Mammary epithelial cell (primary cell): ENCODE measurements at regions not wholly inside any gene's neighbourhood (a gene's known extent, or its start where the extent isn't known, plus 50 kb on each side); places are given as distances from the start of the nearest gene placed in this dataset.

Experiments
- CTCF ChIP-seq, 2 donors: IDR thresholded peaks in 1 of 2; conservative IDR thresholded peaks in 1 of 2; 2 replicates each; pipeline ENCODE4 v1.5.1; 2011 to 2012; ENCODE audit warnings: inconsistent platforms in 2 of 2, low read length in 2 of 2, mild to moderate bottlenecking in 2 of 2, control low read depth in 1 of 2, low read depth in 1 of 2; ENCODE audit not compliant: insufficient read depth in 1 of 2; ENCODE audit errors: extremely low read depth in 1 of 2
- EZH2 ChIP-seq: IDR thresholded peaks from 2 replicates; pipeline ENCODE4 v1.6.1; 2012; ENCODE audit warnings: low read length, inconsistent platforms, borderline replicate concordance

- TF ChIP-seq CTCF (conservative IDR thresholded peaks at IDR 0.05 in 1 of 2, IDR thresholded peaks at IDR 0.05 in 1 of 2; ENCODE audit: extremely low read depth in 1 of 2, insufficient read depth in 1 of 2, low read depth in 1 of 2, low read length in 2 of 2) (no peak), EZH2 (no peak)
Observed at GRCh38 chr1:147843486-147843885, 59.1 kb upstream of the GJA8 start.
